ENCODE measurements at regions not wholly inside any gene's neighbourhood (a gene's known extent, or its start where the extent isn't known, plus 50 kb on each side); places are given as distances from the start of the nearest gene placed in this dataset.

GRCh38 chr18:32607816-32608215 lies 137.1 kb upstream of the GAREM1 start:
- ChIA-PET CTCF (no interaction called here), POLR2A (no interaction called here), RAD21 (ENCODE audit: low non-redundant PET in 1 of 2, low total read pairs in 2 of 2, uncharacterized antibody in 2 of 2, unreplicated experiment in 2 of 2) (no interaction called here)
- ATAC-seq (no peak), DNase-seq (ENCODE audit: low read depth, low spot score) (no peak)
- H3K4me3 ChIP-seq (replicated peaks in 1 of 2; ENCODE audit: low read depth in 1 of 2, low read length in 2 of 2): no peak overlapping the region
- H2AFZ ChIP-seq (ENCODE audit: low read depth, low read length, poor library complexity, severe bottlenecking): no peak overlapping the region
- no peak for TF ChIP-seq SRF (IDR thresholded peaks at IDR 0.05; ENCODE audit: low read depth)
- no peak for TF ChIP-seq ZNF274 (IDR thresholded peaks at IDR 0.05; ENCODE audit: low read depth, low read length)
- TF ChIP-seq CBX3 (IDR thresholded peaks at IDR 0.05; ENCODE audit: low read depth): no peak
- TF ChIP-seq CTCF (IDR thresholded peaks at IDR 0.05 in 2 of 3, conservative IDR thresholded peaks at IDR 0.05 in 1 of 3; ENCODE audit: borderline replicate concordance in 1 of 3, insufficient read depth in 1 of 3, low read depth in 2 of 3, low read length in 2 of 3): no peak
- no peak for TF ChIP-seq ATF3 (IDR thresholded peaks at IDR 0.05)
- TF ChIP-seq SP1 (IDR thresholded peaks at IDR 0.05; ENCODE audit: low read depth): no peak
- no peak for TF ChIP-seq REST (IDR thresholded peaks at IDR 0.05; ENCODE audit: low read depth)
- no peak for TF ChIP-seq ZBTB33 (IDR thresholded peaks at IDR 0.05; ENCODE audit: extremely low read depth, insufficient replicate concordance, low read length)
- TF ChIP-seq MAX (IDR thresholded peaks at IDR 0.05): no peak
- no peak for TF ChIP-seq CEBPB (IDR thresholded peaks at IDR 0.05; ENCODE audit: low read depth)
- TF ChIP-seq FOSL1 (IDR thresholded peaks at IDR 0.05; ENCODE audit: low read depth): no peak
- TF ChIP-seq ZFX (IDR thresholded peaks at IDR 0.05): no peak
- no peak for TF ChIP-seq ELF1 (IDR thresholded peaks at IDR 0.05; ENCODE audit: borderline replicate concordance, low read depth)
- no peak for TF ChIP-seq SIN3A (IDR thresholded peaks at IDR 0.05; ENCODE audit: low read depth)
- no peak for TF ChIP-seq RAD21 (IDR thresholded peaks at IDR 0.05; ENCODE audit: low read depth)
- no peak for TF ChIP-seq JUND (IDR thresholded peaks at IDR 0.05)
- TF ChIP-seq EZH2 (IDR thresholded peaks at IDR 0.05): no peak
- no peak for TF ChIP-seq EZH2phosphoT487 (IDR thresholded peaks at IDR 0.05; ENCODE audit: borderline replicate concordance)
- TF ChIP-seq EGR1 (IDR thresholded peaks at IDR 0.05; ENCODE audit: low read depth): no peak
- TF ChIP-seq POLR2A (IDR thresholded peaks at IDR 0.05; ENCODE audit: borderline replicate concordance, extremely low read depth, insufficient read depth, insufficient read length): no peak
- no peak overlapping the region for H3K27ac ChIP-seq (ENCODE audit: low read depth, low read length)
- BruUV-seq (replicated peaks): no TSS peak
- intact Hi-C loops (cut with micrococcal nuclease): no loop called here
- no peaks in the 10 kb centered on the region; the same call in 1 of the 2 replicates for H4K20me1 ChIP-seq (ENCODE audit: insufficient read depth)
- H3K27me3 ChIP-seq (ENCODE audit: insufficient read depth, low read length): 0 out of 2 replicates have a peak, but pooled peaks cover 14% of the 10 kb centered on the region
- no peaks in the 10 kb centered on the region for H3K9me3 ChIP-seq (ENCODE audit: control insufficient read depth in 1 of 2, insufficient read depth in 1 of 2, low read depth in 1 of 2, low read length in 2 of 2)
- no peak overlapping the region for H3K4me2 ChIP-seq (ENCODE audit: low read length)
- H3K9ac ChIP-seq (ENCODE audit: low read length): no peak overlapping the region
- no peaks in the 10 kb centered on the region for H3K79me2 ChIP-seq (ENCODE audit: insufficient read depth, low read length)
- no peaks in the 10 kb centered on the region for H3K36me3 ChIP-seq (ENCODE audit: control insufficient read depth in 1 of 2, insufficient read depth in 2 of 2, low read length in 2 of 2)
- no peaks in the 10 kb centered on the region for H3K4me1 ChIP-seq (ENCODE audit: control insufficient read depth in 1 of 2, insufficient read depth in 2 of 2, low read length in 2 of 2)
- no peaks in the 10 kb centered on the region for H3K9me2 ChIP-seq (ENCODE audit: insufficient read depth)
